ENCODE measurements at regions not wholly inside any gene's neighbourhood (a gene's known extent, or its start where the extent isn't known, plus 50 kb on each side); places are given as distances from the start of the nearest gene placed in this dataset.
"Not testable (repeated sequence)": the region's sequence is repeated elsewhere in the genome, so short reads cannot be mapped to it uniquely, and the experiment has no call there.

DNA sequence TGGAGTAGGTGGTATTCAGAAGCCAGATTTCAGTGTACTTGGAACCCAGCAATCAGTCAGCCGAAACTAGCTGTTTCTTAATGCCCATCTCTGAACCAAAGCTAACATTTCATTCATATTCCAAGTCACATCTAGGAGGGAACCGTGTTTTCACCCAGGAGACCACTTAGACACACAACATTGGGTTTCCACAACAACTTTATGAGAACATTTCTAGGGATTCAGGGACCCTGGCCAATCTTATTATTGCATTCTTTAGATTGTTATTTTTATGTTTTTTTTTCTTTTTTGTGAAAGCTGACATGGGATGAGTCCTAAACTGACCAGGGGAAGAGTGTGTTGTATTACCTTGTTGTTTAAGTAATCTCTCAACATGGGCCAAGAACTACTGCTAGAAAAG, 72.5 kb upstream of the KIAA0040 start:
- ATAC-seq = no peak
- Histone ChIP-seq H3K4me2 (ENCODE audit: low read length) (no peak overlapping the region), H4K20me1 (ENCODE audit: low read length) (no peaks in the 10 kb centered on the region), H3K9me3 (ENCODE audit: low read length) (no peaks in the 10 kb centered on the region), H3K9ac (ENCODE audit: low read length) (no peak overlapping the region), H3K79me2 (ENCODE audit: low read length) (no peaks in the 10 kb centered on the region), H3K9me2 (replicated peaks; ENCODE audit: low read length) (no peaks in the 10 kb centered on the region), H2AFZ (ENCODE audit: low read length) (no peak overlapping the region), H3F3A (ENCODE audit: low read length, unreplicated experiment) (peaks cover 3% of the 10 kb centered on the region), H3K27ac (ENCODE audit: low read length) (no peak overlapping the region), H3K4me3 (ENCODE audit: low read length) (no peak overlapping the region), H3K4me1 (ENCODE audit: insufficient read depth, low read length) (peaks cover 24% of the 10 kb centered on the region), H3K36me3 (ENCODE audit: low read depth, low read length) (no peaks in the 10 kb centered on the region), H3K27me3 (ENCODE audit: low read length) (no peaks in the 10 kb centered on the region)
- TF ChIP-seq, protein P1, sequence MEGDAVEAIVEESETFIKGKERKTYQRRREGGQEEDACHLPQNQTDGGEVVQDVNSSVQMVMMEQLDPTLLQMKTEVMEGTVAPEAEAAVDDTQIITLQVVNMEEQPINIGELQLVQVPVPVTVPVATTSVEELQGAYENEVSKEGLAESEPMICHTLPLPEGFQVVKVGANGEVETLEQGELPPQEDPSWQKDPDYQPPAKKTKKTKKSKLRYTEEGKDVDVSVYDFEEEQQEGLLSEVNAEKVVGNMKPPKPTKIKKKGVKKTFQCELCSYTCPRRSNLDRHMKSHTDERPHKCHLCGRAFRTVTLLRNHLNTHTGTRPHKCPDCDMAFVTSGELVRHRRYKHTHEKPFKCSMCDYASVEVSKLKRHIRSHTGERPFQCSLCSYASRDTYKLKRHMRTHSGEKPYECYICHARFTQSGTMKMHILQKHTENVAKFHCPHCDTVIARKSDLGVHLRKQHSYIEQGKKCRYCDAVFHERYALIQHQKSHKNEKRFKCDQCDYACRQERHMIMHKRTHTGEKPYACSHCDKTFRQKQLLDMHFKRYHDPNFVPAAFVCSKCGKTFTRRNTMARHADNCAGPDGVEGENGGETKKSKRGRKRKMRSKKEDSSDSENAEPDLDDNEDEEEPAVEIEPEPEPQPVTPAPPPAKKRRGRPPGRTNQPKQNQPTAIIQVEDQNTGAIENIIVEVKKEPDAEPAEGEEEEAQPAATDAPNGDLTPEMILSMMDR (conservative IDR thresholded peaks at IDR 0.05; ENCODE audit: low read depth, low read length) = no peak
- no peak for TF ChIP-seq EZH2phosphoT487 (IDR thresholded peaks at IDR 0.05; ENCODE audit: borderline replicate concordance, low read length)
- no peak for TF ChIP-seq EZH2 (IDR thresholded peaks at IDR 0.05; ENCODE audit: low read length, unreplicated experiment)
- intact Hi-C loops (cut with micrococcal nuclease) = no loop called here
- no peak for DNase-seq
- POLR2A ChIA-PET (ENCODE audit: unreplicated experiment) = no interaction called here
- CTCF ChIA-PET = no interaction called here
- BruUV-seq (replicated peaks) = no TSS peak

DNA sequence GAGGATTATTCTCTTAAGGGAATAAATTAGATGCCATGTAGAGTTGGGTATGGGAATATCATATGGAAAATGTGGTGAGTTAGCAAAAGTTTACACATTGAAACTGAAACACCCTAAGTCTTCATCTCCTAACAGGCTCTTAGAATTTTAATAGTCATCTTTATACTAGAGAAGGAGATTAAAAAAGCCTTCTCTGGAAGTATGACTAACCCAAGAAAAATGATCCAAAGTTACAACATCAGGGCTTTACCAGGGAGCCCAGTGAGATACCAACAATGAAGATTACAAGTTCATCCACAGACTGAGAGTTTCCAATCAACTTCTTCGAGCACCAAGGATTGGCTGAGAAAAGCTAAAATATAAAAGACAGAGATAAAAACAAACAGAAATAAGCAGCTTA, 70.0 kb upstream of the KIAA0040 start:
- H3K27ac ChIP-seq (ENCODE audit: low read length) = no peak overlapping the region
- peak; percentile 47 for DNase-seq
- no peak overlapping the region for H3K4me2 ChIP-seq (ENCODE audit: low read length)
- H3K9me3 ChIP-seq (ENCODE audit: low read length) = no peaks in the 10 kb centered on the region
- no peaks in the 10 kb centered on the region for H3K36me3 ChIP-seq (ENCODE audit: low read depth, low read length)
- no peaks in the 10 kb centered on the region for H3K9me2 ChIP-seq (replicated peaks; ENCODE audit: low read length)
- ChIA-PET POLR2A (ENCODE audit: unreplicated experiment) (no interaction called here), CTCF (no interaction called here)
- H3K4me3 ChIP-seq (ENCODE audit: low read length) = no peak overlapping the region
- no peaks in the 10 kb centered on the region for H4K20me1 ChIP-seq (ENCODE audit: low read length)
- H3K4me1 ChIP-seq (ENCODE audit: insufficient read depth, low read length) = peaks cover 2% of the 10 kb centered on the region; the same call in 1 of the 2 replicates
- H3K27me3 ChIP-seq (ENCODE audit: low read length) = no peaks in the 10 kb centered on the region
- ATAC-seq = no peak
- no TSS peak for BruUV-seq (replicated peaks)
- TF ChIP-seq, protein P1 (conservative IDR thresholded peaks at IDR 0.05; ENCODE audit: low read depth, low read length) = no peak
- no peak for TF ChIP-seq EZH2phosphoT487 (IDR thresholded peaks at IDR 0.05; ENCODE audit: borderline replicate concordance, low read length)
- no peak for TF ChIP-seq EZH2 (IDR thresholded peaks at IDR 0.05; ENCODE audit: low read length, unreplicated experiment)
- no peaks in the 10 kb centered on the region for H3K79me2 ChIP-seq (ENCODE audit: low read length)
- intact Hi-C loops (cut with micrococcal nuclease) = no loop called here
- H2AFZ ChIP-seq (ENCODE audit: low read length) = no peak overlapping the region
- H3F3A ChIP-seq (ENCODE audit: low read length, unreplicated experiment) = no peaks in the 10 kb centered on the region
- no peak overlapping the region for H3K9ac ChIP-seq (ENCODE audit: low read length)

DNA sequence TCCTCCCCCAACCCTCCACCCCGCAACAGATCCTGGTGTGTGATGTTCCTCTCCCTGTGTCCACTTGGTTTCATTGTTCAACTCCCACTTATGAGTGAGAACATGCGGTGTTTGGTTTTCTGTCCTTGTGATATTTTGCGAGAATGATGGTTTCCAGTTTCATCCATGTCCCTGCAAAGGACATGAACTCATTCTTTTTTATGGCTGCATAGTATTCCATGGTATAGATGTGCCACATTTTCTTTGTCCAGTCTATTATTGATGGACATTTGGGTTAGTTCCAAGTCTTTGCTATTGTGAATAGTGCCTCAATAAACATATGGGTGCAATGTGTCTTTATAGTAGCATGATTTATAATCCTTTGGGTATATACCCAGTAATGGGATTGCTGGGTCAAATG, 63.7 kb upstream of the KIAA0040 start:
- BruUV-seq (replicated peaks); H3K27ac ChIP-seq (ENCODE audit: low read length); H3F3A ChIP-seq (ENCODE audit: low read length, unreplicated experiment); H3K79me2 ChIP-seq (ENCODE audit: low read length); H3K4me1 ChIP-seq (ENCODE audit: insufficient read depth, low read length); H4K20me1 ChIP-seq (ENCODE audit: low read length); H3K9ac ChIP-seq (ENCODE audit: low read length); H3K36me3 ChIP-seq (ENCODE audit: low read depth, low read length); CTCF ChIA-PET; H3K4me2 ChIP-seq (ENCODE audit: low read length); H3K4me3 ChIP-seq (ENCODE audit: low read length); POLR2A ChIA-PET (ENCODE audit: unreplicated experiment); H2AFZ ChIP-seq (ENCODE audit: low read length); DNase-seq; H3K27me3 ChIP-seq (ENCODE audit: low read length); H3K9me3 ChIP-seq (ENCODE audit: low read length); ATAC-seq; H3K9me2 ChIP-seq (replicated peaks; ENCODE audit: low read length); intact Hi-C loops (cut with micrococcal nuclease): not testable (repeated sequence)
